ENCODE measurements at regions not wholly inside any gene's neighbourhood (a gene's known extent, or its start where the extent isn't known, plus 50 kb on each side); places are given as distances from the start of the nearest gene placed in this dataset.
A peak's percentile ranks its signal among the peaks of the same experiment; 100 is the strongest.

DNA sequence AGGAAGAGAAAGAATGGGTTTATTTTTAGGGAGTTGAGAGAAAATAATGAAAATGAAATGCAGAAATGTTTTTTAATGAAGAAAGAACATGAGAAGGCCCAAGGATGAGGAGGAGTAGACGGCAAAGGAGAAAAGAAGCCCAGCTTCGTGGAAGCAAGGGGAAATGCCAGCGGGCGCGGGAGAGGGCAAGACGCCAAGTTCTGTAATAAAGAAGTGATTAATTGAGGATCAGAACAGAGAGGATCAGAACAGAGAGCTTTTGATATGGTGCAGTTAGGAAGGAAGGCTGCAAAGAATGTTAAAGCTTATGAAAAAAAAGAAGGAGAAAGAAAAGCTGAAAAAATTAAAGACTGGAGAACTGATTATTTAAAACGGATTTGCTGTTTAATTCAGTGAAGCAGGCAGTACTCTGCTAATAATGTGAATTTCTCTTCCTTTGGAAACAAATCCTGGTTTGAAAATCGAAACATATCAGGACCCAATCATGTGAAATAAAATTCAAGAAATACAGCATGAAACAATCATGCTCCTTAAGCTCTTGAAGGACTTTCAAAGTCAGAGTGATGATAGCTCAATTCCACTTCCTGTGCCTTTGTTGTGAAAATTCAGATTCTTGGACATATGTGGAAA lies 99.3 kb upstream of the SOX1 start:
- peak in 39 of 51 donors; percentile 14 to 80 (median 54) for DNase-seq

DNA sequence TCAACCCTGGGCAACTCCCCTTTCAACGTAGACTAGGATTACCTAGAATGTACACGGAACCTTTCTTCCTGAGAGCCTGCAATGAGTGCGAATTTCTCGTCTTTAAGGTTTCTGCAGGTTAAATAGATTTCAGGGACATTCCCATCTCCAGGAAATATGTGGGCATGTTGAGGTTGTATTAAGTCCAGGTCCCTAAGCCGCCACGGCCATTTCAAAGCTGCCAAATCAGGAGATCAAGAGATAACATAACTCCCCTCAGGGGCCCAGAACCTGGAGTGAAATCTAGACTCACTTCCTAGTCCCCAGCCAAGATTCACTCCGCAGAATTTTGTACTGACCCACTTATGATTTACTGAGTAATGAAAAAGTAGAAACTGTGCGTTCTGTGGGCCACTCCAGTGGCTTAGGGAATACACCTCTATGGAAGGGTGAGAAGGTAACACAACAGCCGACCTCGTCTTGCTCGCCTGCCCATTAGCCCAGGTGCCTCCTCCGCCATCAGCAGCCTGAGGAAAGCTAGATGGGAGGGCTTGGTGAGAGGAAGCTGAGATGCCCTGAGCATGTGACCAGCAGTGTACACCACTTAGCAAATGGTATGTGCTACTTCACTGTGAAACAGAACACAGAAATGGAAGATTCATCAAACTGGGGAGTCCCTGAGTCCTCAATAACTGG lies 98.5 kb upstream of the SOX1 start:
- no peak for DNase-seq

DNA sequence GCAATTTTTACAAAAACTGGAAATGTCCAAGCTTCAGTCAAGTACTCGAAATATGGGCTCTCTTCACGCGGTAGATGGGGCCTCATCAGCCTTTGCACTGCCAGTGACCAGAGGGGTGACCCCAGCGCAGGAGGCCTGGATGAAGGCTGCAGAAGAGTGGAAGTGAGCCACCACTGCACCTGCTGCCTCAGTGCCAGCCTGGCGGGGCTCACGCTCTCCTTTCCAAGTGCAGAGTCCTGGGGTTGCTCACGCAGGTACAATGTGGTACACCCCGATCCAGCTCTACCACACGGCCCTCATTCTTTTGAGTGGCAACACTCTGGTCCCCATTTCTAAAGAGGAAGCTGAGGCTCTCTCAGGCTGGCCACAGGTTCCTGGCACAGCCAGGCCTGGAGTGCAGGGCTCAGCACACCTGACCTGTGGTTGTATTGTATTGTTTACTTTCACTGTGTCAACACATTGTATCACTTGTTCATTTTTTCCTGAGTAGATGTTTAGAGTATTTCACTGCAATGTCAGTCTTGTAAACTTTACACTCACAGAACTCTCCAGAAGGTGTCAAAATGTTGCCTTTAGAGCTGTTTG lies 97.3 kb upstream of the SOX1 start:
- DNase-seq: no peak

DNA sequence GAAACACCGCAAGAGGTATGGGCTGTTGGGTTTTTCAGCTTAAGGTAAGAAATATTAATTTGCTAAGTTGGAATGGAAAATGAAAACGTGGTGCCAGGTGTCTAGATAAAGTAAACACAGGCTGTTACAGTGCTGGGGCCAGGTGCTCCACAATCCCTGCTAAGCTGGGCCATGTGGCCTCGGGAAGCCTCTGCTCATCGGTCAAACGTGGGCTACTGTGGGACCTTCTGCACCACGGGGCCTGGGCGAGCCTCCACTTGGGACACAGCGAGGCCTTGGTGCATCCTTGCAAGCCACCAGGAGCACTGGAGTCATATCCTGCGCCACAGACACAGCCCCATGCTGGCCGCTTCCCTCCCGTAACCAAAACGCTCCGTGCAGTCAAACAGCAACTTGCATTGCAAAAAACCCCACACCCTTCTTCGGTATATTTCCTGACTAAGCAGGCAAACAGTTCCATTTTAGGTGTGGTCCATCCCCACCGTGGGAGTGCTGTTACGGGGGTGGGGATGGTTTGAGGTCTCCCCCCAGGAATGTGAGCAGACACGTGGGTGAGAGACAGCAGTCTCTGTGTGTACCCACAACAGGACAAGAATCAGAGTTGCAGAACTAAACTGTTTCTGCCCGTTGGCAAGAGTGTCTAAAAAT lies 96.3 kb upstream of the SOX1 start:
- DNase-seq: no peak

DNA sequence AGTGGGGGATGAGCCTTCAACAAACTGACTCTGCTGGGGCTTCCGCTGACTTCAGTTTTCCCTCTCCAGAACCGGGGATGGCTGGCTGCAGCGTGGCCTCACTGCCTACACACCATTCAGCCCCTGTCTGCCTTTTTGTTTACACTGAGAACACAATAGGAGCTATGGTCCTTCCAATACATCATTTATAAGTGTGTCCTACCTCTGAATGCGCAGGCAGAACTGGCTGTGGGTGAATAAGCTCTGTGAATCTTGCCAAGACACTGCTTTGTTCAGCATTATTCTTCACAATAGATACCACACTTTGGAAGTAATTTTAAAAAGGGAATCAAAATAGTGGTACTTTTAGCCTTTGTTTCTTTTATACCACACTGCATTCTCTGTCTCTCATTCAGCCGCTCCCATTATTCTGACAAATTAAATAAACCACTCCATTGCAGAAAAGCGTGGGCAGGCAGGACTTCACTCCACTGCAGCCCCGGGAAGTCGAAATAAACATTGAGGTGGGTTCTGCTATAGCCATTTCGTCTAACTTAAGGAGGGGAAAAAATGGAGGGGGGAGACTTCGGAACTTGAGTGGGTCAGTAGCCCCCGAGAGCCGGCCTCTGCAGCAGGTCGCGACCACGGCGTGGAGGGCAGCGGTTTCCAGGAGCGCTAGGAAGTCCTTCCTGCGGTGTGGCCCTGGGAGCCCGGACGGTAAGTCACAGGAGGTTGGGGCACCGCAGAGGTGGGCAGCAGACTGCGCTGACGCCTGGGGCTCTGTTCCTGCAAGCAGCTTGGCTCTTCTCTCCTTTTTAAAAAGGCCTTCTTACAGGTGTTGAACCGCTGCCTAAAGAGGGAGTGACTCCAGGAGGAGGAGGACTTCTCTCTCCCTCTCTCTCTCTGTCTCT lies 94.8 kb upstream of the SOX1 start:
- DNase-seq: peak in 2 of 51 donors; percentile 25 to 29

DNA sequence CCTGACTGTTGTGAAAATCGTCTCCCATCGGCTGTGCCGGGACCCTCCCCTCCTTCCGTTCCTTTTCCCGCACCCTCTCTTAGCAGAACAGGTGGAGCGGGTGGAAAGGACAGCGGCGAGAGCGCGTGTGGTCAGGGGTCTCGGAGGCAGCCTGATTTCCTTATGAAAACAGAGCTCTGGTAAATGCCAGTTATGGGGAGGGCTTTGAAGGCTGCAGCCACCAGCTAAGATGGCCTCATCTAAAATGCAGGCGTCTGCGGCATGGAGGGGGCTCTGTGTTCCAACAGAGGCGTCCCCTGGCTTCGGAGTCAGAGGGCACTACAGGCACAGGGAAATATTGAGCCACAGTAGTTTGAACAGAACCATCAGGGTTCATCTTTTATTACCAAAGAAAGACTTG lies 93.8 kb upstream of the SOX1 start:
- no peak for DNase-seq

DNA sequence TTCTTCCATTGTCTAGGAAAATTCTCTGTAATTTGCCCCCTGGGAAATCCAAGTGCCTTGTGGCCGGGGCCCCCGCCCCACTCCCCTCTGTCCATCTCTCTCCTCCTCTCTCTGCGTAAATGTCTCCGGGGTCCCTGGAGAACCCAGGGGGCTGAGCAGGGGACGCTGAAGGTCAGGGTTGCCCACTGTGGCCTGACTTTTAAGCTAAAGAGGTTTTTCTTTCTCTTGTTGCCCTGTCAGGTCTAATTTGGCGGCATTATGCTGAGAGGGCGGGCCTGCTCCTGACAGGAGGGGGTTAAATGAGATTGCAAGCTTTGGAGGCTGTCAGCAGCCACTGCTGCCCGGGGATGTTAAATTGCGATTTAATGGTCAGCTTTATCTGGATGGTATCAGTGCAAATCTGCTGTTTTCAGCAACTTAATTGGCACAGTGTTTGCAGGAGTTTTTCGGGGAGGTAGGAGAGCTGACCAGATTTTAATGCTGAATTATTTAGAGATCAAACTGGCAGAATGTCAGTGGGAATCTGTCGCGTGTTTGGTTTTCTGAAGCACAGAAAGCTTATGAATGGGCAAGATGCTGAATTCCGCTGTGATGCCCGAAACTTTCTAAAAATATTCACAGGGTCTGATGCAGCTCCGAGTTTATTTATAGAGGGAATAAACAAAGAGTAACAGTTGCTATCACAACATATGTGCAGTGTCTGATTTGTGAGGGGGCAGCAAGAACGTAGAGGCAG lies 93.2 kb upstream of the SOX1 start:
- no peak for DNase-seq

DNA sequence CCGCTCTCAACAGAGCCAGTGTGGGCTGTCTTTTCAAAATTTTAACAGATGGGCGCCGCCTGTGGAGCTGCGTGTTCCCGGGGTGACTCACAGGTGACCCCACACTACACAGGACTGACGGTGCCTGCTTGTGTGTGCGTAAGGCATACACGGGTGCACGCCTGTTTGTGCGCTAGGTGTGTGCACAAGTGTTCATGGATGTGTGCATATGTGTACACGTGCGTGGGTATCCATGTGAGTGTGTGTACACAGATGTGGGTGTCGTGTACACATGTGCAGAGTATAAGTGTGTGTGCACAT lies 92.7 kb upstream of the SOX1 start:
- peak in 2 of 51 donors; percentile 41 to 45 for DNase-seq

DNA sequence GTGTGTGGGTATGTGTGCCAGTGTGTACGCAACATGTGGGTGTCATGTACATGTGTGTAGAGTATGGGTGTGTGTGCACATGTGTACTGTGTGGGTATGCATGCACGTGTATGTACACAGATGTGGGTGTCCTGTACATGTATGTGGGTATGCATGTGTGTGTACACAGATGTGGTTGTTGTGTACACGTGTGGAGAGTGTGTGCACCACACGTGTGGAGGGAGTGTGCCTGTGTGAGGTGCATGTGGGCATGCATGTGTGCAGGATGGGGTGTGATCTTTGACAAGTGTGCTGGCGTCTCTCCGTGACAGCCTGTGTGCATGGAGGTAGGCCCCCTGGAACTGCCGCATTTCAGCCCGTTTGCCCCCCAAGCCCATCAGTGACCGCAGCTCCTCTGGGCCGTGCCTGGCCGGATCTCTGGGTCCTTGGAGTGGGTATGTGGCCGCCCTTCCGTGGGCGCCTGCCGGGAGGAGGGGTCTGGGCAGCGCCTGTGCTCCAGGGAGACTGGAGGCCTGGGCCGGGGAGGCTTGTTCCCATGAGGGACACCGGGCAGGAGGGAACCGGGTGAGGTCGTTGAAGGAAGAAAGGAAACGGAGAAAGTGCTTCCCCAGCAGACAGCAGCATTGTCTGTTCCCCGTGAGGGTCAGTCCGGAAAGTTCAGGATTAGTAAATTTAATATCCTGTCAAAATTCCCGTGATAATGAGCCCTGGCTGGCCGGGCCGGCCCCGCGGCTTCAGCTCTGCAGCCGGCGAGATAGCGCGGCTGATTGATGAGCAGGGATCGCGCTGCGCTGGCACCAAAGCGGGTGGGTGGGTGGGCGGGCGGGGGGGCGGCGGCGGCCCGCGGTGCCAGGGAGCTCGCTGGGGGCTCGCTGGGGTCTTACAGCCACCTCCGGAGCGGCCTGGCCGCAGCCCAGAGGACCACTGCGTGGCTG lies 91.1 kb upstream of the SOX1 start:
- DNase-seq: no peak

DNA sequence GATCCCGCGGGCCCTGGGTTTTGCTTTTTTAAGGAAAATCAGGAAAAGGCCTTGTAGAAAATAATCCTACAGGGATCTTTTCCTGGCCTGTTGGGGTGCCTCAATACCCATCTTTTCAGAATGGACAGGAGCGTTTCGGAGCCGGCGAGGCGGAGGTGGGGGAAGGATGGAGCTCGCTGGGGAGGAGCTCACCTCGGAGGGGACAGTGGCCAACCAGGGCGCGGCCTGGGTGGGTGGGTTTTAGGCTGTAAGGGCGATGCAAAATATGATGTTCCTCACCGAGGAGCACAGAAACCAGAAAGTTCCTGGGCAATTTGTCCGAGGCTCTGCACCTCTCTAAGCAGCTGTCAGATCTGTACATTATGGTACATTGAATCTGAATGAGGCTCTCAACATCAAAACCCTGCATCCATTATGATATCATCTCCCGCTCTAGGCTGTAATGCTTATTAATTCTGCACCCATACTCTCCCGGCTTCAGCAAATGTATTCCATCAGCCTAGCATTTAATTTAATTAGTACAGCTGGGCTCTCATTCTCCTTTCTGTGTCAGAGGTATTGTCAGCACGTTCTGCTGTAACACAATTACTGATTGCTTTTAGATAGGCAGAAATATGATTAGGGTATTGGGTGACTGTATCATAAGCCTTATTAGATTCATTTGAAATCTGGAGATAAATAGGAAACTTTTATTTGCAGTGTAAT lies 90.3 kb upstream of the SOX1 start:
- no peak for DNase-seq

DNA sequence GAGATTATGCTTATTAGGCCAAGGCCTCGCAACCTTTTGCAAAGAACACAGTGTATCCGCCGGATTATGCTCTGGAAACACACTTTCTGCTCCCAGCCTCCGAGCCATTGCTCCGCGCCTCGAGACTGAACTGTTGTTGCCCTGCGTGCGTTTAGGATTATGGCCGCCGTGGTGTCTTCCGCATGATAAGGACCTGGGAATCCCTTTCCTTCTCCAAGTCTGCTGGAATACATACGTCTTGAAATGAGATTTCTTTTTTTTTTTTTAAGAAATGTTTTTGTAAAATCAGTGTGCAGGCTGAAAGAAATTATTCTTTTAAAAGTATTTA lies 89.8 kb upstream of the SOX1 start:
- DNase-seq: no peak

DNA sequence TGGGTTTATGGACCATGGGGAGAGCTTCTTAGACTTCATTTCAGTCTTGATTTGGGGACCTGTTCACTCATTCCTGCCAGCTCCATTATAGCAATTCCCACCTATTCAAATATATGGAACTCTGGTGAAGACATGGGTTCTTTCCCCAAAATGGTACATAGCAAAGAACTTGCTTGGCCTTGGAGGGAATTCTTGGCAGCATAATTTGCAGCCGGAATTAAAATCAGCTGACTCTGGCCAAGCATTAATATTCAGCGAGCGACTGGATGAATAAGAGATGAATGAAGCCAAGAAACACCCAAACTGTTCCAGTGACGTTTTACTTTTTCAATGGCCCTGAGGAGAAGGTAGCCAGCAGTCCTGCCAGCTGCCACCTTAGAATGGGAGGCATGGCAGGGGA lies 88.4 kb upstream of the SOX1 start:
- peak in 6 of 51 donors; percentile 21 to 47 (median 36) for DNase-seq

DNA sequence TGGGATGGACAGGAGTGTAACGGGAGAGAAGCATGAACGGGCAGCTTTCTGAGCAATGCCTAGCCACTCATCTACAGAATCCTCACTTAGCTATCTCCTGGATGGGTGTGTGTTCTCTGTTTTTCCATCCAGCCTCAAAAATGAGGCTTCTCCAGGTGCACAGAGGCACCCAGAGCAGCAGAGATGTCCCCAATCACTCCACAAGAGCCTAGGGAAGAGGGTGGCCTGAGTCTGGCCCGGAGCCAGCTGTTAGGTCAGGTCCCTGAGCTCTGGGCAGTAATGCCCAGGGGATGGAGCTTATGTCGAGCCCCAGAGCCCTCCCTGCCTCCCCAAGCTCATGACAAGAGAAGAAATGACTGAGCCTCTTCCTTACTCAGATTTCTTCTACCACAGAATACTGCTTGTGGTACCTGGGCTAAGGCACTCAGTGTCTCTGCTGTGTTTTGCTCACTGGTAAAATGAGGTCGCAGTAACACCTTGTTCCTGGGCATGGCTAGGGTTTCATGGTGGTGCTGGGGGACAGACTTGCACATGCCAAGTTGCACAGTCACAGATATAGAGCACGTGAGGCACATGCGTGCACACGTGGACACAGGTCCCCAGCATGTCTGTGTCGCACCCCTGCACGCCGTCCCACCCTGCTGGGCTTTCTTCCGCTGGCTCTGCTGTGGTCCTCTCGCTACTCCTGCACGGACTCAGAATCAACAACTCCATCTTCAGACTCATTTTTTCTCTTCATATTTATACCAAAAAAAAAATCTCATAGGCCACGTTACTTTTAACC lies 86.6 kb upstream of the SOX1 start:
- no peak for DNase-seq

DNA sequence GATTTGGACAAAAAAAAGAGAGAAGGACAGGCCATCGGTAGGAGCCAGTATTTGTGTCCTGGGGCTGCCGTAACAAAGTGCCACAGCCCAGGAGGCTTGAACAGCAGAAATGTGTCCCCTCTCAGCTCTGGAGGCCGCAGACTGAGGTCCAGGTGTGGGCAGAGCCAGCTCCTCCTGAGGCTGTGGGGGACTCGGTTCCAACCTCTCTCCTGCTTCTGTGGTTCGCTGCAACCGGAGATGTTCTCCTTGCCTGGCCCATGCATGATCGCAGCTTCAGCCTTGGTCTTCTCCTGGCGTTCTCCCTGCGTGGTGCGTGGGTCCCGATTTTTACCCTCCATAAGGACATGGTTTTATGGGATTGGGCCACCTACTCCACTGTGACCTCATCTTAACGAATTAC lies 85.9 kb upstream of the SOX1 start:
- DNase-seq: no peak

DNA sequence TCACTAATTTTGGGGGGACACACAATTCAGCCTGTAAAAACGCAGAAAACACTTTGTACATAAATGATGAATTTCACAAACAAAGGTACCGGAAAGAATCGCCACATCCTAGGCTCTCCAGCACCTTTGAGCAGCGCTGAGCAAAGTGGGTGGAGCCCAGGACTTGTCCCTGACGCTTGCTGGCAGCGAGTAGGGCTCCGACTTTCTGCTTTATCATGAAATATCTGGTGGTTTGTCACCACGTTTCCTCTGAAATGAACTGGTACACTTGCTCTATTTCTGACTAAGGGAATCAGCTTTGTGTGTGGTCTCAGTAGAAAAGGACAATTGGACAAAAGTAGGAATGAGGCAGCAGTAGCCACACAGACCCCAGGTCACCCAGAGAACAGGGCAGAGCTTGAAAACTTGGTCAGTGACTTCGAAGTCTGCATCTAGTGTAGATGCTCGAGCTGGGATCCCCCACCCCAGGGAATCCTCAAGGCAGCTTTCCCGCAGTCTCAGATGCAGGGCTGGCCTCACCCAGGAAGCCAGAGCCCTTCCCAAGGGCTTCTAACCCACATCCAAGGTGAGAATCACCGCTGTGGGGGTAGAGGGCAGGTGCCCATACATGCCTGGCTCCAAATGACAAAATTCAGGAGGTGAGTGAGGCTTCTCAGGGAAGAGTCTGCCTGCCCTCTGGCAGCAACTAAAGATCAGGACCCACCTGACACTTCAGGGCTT lies 85.3 kb upstream of the SOX1 start:
- no peak for DNase-seq

DNA sequence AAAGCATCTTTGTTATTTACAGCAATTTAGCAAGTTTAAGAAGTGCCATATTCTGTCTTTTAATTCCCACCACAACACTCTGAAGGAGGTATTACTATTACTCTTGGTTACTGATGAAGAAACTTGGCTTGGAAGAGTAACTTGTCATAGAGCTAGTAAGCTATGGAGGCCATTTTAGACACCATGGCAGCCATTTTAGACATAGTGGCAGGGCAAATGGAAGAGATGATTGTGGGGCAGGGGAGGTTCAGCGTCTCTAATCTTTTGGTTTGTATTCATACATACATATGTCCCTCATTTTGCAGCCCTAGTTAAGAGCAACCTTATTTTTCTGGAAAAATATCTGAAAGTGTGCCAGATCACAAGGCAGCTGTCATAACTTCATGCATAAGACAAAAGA lies 82.6 kb upstream of the SOX1 start:
- no peak for DNase-seq

DNA sequence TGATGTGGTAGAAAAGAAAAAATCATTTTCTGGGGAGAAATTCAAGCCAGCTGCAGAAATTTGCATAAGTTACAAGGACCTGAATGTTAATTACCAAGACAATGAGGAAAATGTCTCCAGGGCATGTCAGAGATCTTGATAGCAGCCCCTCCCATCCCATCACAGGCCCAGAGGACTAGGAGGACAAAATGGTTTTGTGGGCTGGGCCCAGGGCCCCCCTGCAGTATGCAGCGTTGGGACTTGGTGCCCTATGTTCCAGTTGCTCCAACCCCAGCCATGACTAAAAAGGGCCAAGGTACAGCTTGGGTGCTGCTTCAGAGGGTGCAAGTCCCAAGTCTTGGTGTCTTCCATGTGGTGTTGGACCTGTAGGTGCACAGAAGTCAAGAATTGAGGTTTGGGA lies 76.6 kb upstream of the SOX1 start:
- no peak for DNase-seq

DNA sequence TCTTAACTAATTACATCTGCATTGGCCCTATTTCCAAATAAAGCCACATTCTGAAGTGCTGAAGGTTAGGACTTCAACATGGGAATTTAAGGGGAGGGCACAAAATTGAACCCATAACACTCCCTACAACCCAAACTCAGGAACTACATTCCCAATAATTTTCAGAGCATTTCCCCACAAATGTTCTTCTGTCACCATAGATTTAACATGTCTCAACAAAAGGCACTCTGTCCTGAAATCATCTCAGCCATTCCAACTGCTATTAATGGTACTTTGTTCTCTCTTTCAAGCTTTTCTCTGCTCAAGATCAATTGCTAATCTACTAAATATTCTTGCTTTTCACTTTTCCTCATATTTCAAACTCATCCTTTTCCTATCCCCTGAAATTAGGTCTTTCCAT lies 74.0 kb upstream of the SOX1 start:
- no peak for DNase-seq

Data from hypothalamus (tissue), 51 donors.